Keratinocyte (primary cell): ENCODE measurements at regions not wholly inside any gene's neighbourhood (a gene's known extent, or its start where the extent isn't known, plus 50 kb on each side); places are given as distances from the start of the nearest gene placed in this dataset.

ENCODE experiments used
- EZH2 ChIP-seq: IDR thresholded peaks from one replicate; pipeline ENCODE4 v1.6.1; 2012; ENCODE audit warnings: inconsistent platforms, mild to moderate bottlenecking, low read length, moderate library complexity
- TF ChIP-seq, protein P1 (sequence below), 3 experiments: IDR thresholded peaks in 1 of 3; conservative IDR thresholded peaks in 1 of 3; optimal IDR thresholded peaks in 1 of 3; 2 replicates in 2 of 3; 3 replicates in 1 of 3; pipeline versions ENCODE3 to v1.5.1; 2011; ENCODE audit warnings: low read length in 3 of 3, mild to moderate bottlenecking in 3 of 3, moderate library complexity in 2 of 3, control low read depth in 1 of 3, inconsistent platforms in 1 of 3; ENCODE audit not compliant: insufficient read depth in 2 of 3; ENCODE audit errors: extremely low read depth in 1 of 3

DNA sequence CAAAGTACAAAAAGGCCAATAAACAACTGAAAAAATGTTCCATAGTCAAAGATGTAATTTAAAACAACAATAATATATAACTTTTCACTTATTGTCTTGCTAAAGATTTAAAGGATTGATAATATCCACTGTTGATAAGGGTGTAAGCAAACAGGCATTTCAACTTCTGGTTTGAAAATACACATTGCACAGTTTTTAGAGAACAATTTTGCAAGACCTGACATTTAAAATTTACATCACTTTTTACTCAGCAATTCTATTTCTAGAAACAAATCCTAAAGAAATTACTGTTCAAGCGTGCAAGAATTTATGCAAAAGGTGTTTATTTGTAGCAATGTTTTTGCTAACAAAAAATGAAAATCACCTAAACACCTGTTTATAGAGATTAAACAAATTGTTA lies 120.4 kb downstream of the TDRD15 start:
- TF ChIP-seq, protein P1, sequence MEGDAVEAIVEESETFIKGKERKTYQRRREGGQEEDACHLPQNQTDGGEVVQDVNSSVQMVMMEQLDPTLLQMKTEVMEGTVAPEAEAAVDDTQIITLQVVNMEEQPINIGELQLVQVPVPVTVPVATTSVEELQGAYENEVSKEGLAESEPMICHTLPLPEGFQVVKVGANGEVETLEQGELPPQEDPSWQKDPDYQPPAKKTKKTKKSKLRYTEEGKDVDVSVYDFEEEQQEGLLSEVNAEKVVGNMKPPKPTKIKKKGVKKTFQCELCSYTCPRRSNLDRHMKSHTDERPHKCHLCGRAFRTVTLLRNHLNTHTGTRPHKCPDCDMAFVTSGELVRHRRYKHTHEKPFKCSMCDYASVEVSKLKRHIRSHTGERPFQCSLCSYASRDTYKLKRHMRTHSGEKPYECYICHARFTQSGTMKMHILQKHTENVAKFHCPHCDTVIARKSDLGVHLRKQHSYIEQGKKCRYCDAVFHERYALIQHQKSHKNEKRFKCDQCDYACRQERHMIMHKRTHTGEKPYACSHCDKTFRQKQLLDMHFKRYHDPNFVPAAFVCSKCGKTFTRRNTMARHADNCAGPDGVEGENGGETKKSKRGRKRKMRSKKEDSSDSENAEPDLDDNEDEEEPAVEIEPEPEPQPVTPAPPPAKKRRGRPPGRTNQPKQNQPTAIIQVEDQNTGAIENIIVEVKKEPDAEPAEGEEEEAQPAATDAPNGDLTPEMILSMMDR (optimal IDR thresholded peaks at IDR 0.05 in 1 of 3, IDR thresholded peaks at IDR 0.05 in 1 of 3, conservative IDR thresholded peaks at IDR 0.05 in 1 of 3; ENCODE audit: extremely low read depth in 1 of 3, insufficient read depth in 2 of 3, low read length in 3 of 3), result no peak
- TF ChIP-seq EZH2, result no peak
